ENCODE measurements at regions not wholly inside any gene's neighbourhood (a gene's known extent, or its start where the extent isn't known, plus 50 kb on each side); places are given as distances from the start of the nearest gene placed in this dataset.
"Not testable (repeated sequence)": the region's sequence is repeated elsewhere in the genome, so short reads cannot be mapped to it uniquely, and the experiment has no call there.

DNA sequence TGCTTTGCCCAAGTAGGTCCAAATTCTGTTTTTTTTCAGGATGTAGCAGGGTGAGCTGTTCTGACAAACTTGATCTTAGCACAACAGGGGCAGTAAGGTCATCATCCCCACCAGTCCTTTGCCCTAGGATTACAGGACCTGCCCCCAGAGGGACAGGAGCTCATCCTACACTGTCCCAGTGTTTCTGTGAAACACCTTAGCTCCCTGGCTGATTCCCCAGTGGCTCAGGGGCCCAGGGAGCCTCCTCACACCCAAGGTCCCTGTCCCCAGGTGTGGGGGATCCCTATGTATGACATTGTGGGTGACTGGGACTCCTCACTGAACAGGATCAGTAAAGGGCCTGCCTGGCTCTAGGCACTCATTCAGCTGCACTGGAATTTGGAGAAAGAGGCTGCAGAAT is 191.2 kb downstream of the ANKRD30B start:
- in situ Hi-C loops (cut with MboI; ENCODE audit: low sequenced_read_pairs, unreplicated experiment) = no loop called here
- no peak for DNase-seq (ENCODE audit: low spot score)
- TF ChIP-seq, protein P1, sequence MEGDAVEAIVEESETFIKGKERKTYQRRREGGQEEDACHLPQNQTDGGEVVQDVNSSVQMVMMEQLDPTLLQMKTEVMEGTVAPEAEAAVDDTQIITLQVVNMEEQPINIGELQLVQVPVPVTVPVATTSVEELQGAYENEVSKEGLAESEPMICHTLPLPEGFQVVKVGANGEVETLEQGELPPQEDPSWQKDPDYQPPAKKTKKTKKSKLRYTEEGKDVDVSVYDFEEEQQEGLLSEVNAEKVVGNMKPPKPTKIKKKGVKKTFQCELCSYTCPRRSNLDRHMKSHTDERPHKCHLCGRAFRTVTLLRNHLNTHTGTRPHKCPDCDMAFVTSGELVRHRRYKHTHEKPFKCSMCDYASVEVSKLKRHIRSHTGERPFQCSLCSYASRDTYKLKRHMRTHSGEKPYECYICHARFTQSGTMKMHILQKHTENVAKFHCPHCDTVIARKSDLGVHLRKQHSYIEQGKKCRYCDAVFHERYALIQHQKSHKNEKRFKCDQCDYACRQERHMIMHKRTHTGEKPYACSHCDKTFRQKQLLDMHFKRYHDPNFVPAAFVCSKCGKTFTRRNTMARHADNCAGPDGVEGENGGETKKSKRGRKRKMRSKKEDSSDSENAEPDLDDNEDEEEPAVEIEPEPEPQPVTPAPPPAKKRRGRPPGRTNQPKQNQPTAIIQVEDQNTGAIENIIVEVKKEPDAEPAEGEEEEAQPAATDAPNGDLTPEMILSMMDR (IDR thresholded peaks at IDR 0.05; ENCODE audit: borderline replicate concordance, control extremely low read depth, extremely low read depth, insufficient read depth, missing control alignments) = no peak

DNA sequence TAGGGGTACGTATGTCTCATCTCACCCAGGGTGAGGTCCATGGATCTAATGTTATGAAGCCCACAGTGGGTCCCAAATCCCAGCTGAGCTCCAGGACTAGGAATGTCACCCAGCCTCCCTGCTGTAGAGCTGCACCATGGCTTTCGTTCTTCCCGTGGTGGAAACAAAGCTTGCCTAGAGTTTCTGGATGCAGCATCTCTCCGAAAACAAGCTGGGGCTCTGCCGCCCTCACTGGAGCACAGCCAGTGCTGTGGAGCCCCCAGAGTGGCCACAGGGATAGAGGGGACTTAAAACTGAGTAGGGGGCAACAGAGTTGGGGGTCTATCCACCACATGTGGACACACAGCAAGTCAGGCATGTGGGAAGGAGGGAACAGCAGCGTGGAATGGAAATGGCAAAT is 192.1 kb downstream of the ANKRD30B start:
- DNase-seq (ENCODE audit: low spot score); in situ Hi-C loops (cut with MboI; ENCODE audit: low sequenced_read_pairs, unreplicated experiment): not testable (repeated sequence)

DNA sequence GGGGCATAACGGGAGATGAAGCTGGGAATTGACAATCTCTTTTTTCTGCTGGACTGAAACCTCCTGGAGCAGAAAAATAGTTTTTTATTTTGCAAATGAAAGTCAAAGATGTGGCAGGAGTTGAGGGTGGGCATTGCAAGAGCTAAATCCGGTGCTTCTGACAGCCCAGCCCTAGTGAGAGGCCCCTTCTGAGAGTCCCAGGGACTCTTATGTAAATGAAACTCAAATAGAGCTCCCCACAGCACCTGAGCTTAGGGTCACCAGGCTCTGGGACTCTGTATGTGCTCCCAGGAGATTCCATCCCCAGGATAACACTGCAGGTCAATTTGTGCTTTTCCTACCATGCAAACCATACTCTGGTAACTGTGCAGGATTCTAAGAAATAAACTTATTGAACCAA is 192.8 kb downstream of the ANKRD30B start:
- in situ Hi-C loops (cut with MboI; ENCODE audit: low sequenced_read_pairs, unreplicated experiment) = no loop called here
- TF ChIP-seq, protein P1 (IDR thresholded peaks at IDR 0.05; ENCODE audit: borderline replicate concordance, control extremely low read depth, extremely low read depth, insufficient read depth, missing control alignments) = no peak
- no peak for DNase-seq (ENCODE audit: low spot score)

DNA sequence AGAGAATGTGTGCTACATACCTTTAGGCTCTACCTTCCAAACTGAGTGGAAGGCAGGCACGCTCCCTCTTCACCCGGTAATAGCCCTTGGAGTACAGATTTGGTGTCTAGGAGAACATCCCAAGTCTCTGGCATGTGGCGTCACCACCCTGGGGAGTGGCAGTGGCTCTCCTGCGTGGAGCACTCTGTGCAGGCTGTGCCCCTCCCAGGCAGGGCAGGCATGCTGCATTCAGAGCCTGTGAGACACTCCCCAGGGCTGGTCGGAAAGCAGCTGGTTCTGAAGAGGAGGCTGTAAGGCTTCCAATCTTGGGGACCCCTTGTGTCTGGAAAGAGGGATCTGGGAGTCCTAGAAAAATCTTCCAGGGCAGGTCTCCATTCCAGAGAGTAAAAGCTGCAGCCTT is 193.3 kb downstream of the ANKRD30B start:
- TF ChIP-seq, protein P1 (IDR thresholded peaks at IDR 0.05; ENCODE audit: borderline replicate concordance, control extremely low read depth, extremely low read depth, insufficient read depth, missing control alignments) = no peak
- DNase-seq (ENCODE audit: low spot score) = no peak
- in situ Hi-C loops (cut with MboI; ENCODE audit: low sequenced_read_pairs, unreplicated experiment) = no loop called here

DNA sequence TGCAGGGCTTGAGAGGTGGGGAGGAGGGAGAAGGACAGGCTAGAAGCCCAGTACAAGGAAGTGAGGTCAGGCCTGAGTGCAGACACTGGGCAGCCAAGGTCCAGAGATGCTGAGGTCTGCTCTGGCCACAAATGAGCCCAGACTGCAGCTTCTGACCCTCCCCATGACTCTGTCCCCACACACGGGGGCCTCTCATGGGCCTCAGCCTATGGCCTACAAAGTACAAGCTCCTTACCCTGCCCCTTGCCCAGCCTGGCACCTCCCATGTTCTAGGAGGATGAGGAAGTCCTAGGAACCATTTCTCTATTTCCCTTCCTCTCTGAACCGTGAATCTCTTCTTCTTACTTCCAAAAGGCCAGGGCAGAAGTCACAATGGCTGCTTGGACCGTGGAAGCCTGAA is 193.8 kb downstream of the ANKRD30B start:
- in situ Hi-C loops (cut with MboI; ENCODE audit: low sequenced_read_pairs, unreplicated experiment) = no loop called here
- TF ChIP-seq, protein P1 (IDR thresholded peaks at IDR 0.05; ENCODE audit: borderline replicate concordance, control extremely low read depth, extremely low read depth, insufficient read depth, missing control alignments) = no peak
- no peak for DNase-seq (ENCODE audit: low spot score)

DNA sequence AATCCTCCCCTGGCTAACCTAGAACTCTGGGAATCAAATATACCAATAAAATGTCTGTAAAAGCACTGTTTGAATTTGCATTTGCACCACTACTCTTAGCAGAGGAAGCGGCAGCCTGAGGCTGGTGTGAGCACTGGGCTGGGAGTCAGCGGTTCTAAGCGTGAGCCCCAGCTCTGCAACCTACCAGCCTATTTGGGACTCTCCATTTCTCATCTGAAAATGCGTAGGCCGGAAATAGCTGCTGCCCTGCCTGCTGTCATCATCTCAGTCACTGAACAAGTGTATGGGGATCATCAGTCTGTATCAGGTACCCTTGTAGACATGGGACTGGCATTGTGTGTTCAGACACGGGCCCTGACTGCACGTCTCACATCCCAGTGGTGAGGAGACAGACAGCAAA is 194.3 kb downstream of the ANKRD30B start:
- no peak for DNase-seq (ENCODE audit: low spot score)
- TF ChIP-seq, protein P1 (IDR thresholded peaks at IDR 0.05; ENCODE audit: borderline replicate concordance, control extremely low read depth, extremely low read depth, insufficient read depth, missing control alignments) = no peak
- in situ Hi-C loops (cut with MboI; ENCODE audit: low sequenced_read_pairs, unreplicated experiment) = no loop called here

DNA sequence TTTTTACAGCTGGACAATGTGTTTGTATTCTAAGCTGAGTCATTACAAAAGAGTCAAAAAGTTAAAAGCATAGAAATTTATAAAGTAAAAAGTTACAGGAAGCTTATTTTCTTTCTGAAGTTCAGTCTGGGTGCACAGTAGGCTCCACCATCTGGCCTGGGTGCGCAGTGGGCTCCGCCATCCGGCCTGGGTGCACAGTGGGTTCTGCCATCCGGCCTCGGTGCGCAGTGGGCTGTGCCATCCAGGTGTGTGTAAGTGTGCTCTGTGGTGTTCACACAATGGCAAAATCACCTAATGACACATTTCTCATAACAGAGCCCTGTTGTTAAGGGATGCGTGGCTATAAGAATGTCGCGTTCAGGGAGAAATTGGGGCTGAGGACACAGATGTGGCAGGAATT is 195.5 kb downstream of the ANKRD30B start:
- TF ChIP-seq, protein P1 (IDR thresholded peaks at IDR 0.05; ENCODE audit: borderline replicate concordance, control extremely low read depth, extremely low read depth, insufficient read depth, missing control alignments) = no peak
- in situ Hi-C loops (cut with MboI; ENCODE audit: low sequenced_read_pairs, unreplicated experiment) = no loop called here
- no peak for DNase-seq (ENCODE audit: low spot score)
